Lower lobe of right lung (tissue), 2 donors: ENCODE measurements at regions not wholly inside any gene's neighbourhood (a gene's known extent, or its start where the extent isn't known, plus 50 kb on each side); places are given as distances from the start of the nearest gene placed in this dataset.
"Not testable (repeated sequence)": the region's sequence is repeated elsewhere in the genome, so short reads cannot be mapped to it uniquely, and the experiment has no call there.

ENCODE experiments used
- ATAC-seq, 2 donors: fragments of 200-7000 bp; cut with Tn5 transposase; one replicate each; pipeline ENCODE4 v1.9.1; 2020 to 2022; ENCODE audit warnings: mild to moderate bottlenecking in 2 of 2, moderate library complexity in 2 of 2
- DNase-seq: peaks from one replicate; pipeline ENCODE4 v3.0.0-alpha.2; 2020
- H3K27ac ChIP-seq: fragments of 200-600 bp; one replicate; pipeline ENCODE4 v1.8.0; 2022
- H3K27me3 ChIP-seq: fragments of 200-600 bp; one replicate; pipeline ENCODE4 v1.8.0; 2022; ENCODE audit warnings: low read depth
- H3K36me3 ChIP-seq: fragments of 200-600 bp; one replicate; pipeline ENCODE4 v1.8.0; 2022; ENCODE audit warnings: mild to moderate bottlenecking
- H3K4me1 ChIP-seq: fragments of 200-600 bp; one replicate; pipeline ENCODE4 v1.8.0; 2022
- H3K4me3 ChIP-seq: fragments of 200-600 bp; one replicate; pipeline ENCODE4 v1.8.0; 2022; ENCODE audit warnings: mild to moderate bottlenecking
- H3K9me3 ChIP-seq: fragments of 200-600 bp; one replicate; pipeline ENCODE4 v1.8.0; 2022
- CTCF ChIP-seq: fragments of 200-600 bp; IDR thresholded peaks from one replicate; pipeline ENCODE4 v1.8.0; 2022; ENCODE audit warnings: antibody characterized with exemption, mild to moderate bottlenecking
- intact Hi-C: fragments of 100-400 bp; cut with DNase I; formaldehyde crosslinking; loops from one replicate; pipeline ENCODE4 v1.11.0; 2022
- donor health status: DM: no; HTN: yes; CAD: no; lungs with severe emphysema.

- no peak for TF ChIP-seq CTCF
- ATAC-seq (no peak), DNase-seq (no peak)
- Histone ChIP-seq H3K4me1 (no peaks in the 10 kb centered on the region), H3K9me3 (no peaks in the 10 kb centered on the region), H3K4me3 (no peak overlapping the region), H3K27me3 (no peaks in the 10 kb centered on the region), H3K36me3 (no peaks in the 10 kb centered on the region), H3K27ac (no peak overlapping the region)
- intact Hi-C loops, result no loop called here
Measured at GRCh38 chr2:44104855-44105271, 63.8 kb upstream of the PPM1B start.

DNA sequence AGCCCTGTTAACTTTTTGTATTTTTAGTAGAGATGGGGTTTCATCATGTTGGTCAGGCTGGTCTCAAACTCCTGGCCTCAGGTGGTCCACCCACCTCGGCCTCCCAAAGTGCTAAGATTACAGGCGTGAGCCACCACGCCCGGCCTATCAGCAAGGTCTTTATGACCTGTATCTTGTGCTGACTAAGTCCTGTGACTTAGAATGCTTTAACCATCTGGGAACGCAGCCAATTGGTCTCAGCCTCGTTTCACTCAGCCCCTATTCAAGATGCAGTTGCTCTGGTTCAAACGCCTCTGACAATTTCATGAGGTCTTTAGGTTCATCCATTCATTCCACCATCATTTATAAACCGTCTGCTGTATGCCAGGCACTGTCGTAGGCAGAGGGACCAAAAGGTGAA, 62.2 kb upstream of the PPM1B start:
- H3K4me3 ChIP-seq, intact Hi-C loops, H3K9me3 ChIP-seq, DNase-seq, H3K4me1 ChIP-seq, ATAC-seq, H3K36me3 ChIP-seq, H3K27ac ChIP-seq, H3K27me3 ChIP-seq: not testable (repeated sequence)

DNA sequence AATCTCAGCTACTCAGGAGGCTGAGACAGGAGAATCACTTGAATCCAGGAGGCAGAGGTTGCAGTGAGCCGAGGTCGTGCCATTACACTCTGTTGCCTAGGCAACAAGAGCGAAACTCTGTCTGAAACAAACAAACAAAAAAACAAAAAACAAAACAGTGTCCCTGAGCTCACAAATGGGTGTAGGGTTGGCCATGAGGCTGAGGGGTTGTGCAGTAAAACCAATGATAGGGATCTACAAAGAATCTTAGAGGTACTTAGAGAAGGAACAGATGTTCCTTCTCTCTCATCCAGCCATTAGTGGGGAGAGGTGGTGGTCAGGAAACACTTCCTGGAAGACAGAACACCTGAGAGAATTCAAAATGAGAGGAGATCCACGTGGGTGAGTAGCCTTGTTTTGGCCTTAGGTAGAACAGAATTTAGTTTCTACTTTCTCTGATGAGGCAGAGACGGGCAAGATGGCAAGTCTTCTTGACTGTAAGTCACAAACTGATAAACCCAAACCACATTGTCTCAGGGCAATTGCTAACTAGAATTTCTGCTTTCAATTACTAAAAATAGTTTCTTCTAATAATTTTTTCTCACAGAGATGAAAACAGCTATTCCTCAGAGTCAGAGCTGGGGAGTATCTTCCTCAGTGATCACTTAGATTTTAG, 61.5 kb upstream of the PPM1B start:
- DNase-seq, result no peak
- no peak for ATAC-seq
- intact Hi-C loops, result no loop called here

DNA sequence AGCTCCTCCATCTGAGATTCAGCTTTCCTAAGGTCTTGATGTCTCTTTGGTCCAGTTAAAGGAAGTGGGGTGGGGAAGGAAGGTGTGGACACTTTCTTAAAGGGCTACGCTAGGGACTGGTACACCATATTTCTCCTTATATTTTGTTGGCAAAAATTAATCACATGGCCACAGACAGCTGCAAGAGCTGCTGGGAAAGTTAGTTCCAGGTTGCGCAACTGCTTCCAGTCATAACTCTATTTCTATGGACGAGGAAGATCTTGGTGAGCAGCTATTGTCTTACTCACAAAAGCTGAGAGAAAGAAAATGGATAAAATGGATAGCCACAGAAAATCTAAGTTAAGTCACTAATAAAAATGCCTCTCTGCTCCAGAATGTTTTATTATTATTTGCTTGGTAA, 60.7 kb upstream of the PPM1B start:
- Histone ChIP-seq H3K4me3 (no peak overlapping the region), H3K36me3 (no peaks in the 10 kb centered on the region), H3K27me3 (no peaks in the 10 kb centered on the region), H3K4me1 (no peaks in the 10 kb centered on the region), H3K9me3 (no peaks in the 10 kb centered on the region), H3K27ac (no peak overlapping the region)
- no peak for TF ChIP-seq CTCF
- intact Hi-C loops, result no loop called here
- ATAC-seq (no peak), DNase-seq (no peak)

More for the DNA sequence above, 61.5 kb upstream of the PPM1B start:
- no peak for TF ChIP-seq CTCF
- H3K27me3 ChIP-seq, result no peaks in the 10 kb centered on the region
- H3K27ac ChIP-seq, result no peak overlapping the region
- H3K4me1 ChIP-seq, result no peaks in the 10 kb centered on the region
- no peak overlapping the region for H3K4me3 ChIP-seq
- H3K9me3 ChIP-seq, result no peaks in the 10 kb centered on the region
- H3K36me3 ChIP-seq, result no peaks in the 10 kb centered on the region

DNA sequence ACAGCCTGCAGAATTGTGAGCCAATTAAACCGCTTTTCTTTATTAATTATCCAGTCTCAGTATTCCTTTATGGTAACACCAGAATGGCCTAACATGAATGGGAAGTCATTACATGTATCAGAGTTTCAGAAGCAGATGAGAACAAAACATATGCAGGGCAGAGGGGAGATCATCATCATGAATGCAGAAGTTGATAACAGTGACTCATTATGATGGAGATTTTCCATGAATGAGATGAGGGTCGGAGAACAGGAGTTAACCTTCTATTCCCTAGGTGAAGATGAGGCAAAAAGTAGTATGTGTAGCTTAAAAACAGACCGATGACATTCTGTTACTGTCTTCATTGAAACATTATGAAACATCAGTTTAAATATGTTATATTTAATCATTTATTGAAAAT, 59.5 kb upstream of the PPM1B start:
- ATAC-seq (no peak), DNase-seq (no peak)
- Histone ChIP-seq H3K4me3 (no peak overlapping the region), H3K27me3 (no peaks in the 10 kb centered on the region), H3K36me3 (no peaks in the 10 kb centered on the region), H3K27ac (no peak overlapping the region), H3K4me1 (no peaks in the 10 kb centered on the region), H3K9me3 (no peaks in the 10 kb centered on the region)
- TF ChIP-seq CTCF, result no peak
- intact Hi-C loops, result no loop called here

- H3K9me3 ChIP-seq, result no peaks in the 10 kb centered on the region
- no peak overlapping the region for H3K4me3 ChIP-seq
- H3K36me3 ChIP-seq, result no peaks in the 10 kb centered on the region
- TF ChIP-seq CTCF, result no peak
- DNase-seq, result no peak
- no peaks in the 10 kb centered on the region for H3K4me1 ChIP-seq
- no peak overlapping the region for H3K27ac ChIP-seq
- intact Hi-C loops, result no loop called here
- ATAC-seq, result no peak
- no peaks in the 10 kb centered on the region for H3K27me3 ChIP-seq
Measured at GRCh38 chr2:44110444-44110843, 58.2 kb upstream of the PPM1B start.
